Hepatocyte (in vitro differentiated cells): ENCODE measurements at regions not wholly inside any gene's neighbourhood (a gene's known extent, or its start where the extent isn't known, plus 50 kb on each side); places are given as distances from the start of the nearest gene placed in this dataset.

ENCODE experiments used
- DNase-seq: peaks from one replicate; pipeline ENCODE4 v3.0.0-alpha.2; 2016; ENCODE audit warnings: low spot score
- H2AFZ ChIP-seq: fragments of 200-600 bp; sonication (generic); 2 replicates; pipeline ENCODE4 v1.6.0; 2016; ENCODE audit warnings: antibody characterized with exemption, mild to moderate bottlenecking
- H3K27ac ChIP-seq: fragments of 200-600 bp; sonication (generic); 2 replicates; pipeline ENCODE4 v1.5.1; 2016; ENCODE audit warnings: mild to moderate bottlenecking
- H3K27me3 ChIP-seq: fragments of 200-600 bp; sonication (generic); 2 replicates; pipeline ENCODE4 v1.6.1; 2016
- H3K36me3 ChIP-seq: fragments of 200-600 bp; sonication (generic); replicated peaks from 2 replicates; pipeline ENCODE4 v1.5.1; 2016; ENCODE audit warnings: low read depth; ENCODE audit not compliant: insufficient read depth
- H3K4me1 ChIP-seq: fragments of 200-600 bp; sonication (generic); 2 replicates; pipeline ENCODE4 v1.5.1; 2016; ENCODE audit warnings: mild to moderate bottlenecking, moderate library complexity; ENCODE audit not compliant: insufficient read depth
- H3K4me2 ChIP-seq: fragments of 200-600 bp; sonication (generic); 2 replicates; pipeline ENCODE4 v1.6.0; 2016
- H3K4me3 ChIP-seq: fragments of 200-600 bp; sonication (generic); 2 replicates; pipeline ENCODE4 v1.5.1; 2016; ENCODE audit warnings: mild to moderate bottlenecking
- H3K79me2 ChIP-seq: fragments of 200-600 bp; sonication (generic); 2 replicates; pipeline ENCODE4 v1.6.0; 2017; ENCODE audit warnings: mild to moderate bottlenecking
- H3K9me2 ChIP-seq: fragments of 200-600 bp; sonication (generic); replicated peaks from 2 replicates; pipeline ENCODE4 v1.6.0; 2017; ENCODE audit warnings: mild to moderate bottlenecking; ENCODE audit not compliant: insufficient read depth
- H3K9me3 ChIP-seq: fragments of 200-600 bp; sonication (generic); 2 replicates; pipeline ENCODE4 v1.5.1; 2016; ENCODE audit warnings: low read depth, mild to moderate bottlenecking
- H4K20me1 ChIP-seq: fragments of 200-600 bp; sonication (generic); 2 replicates; pipeline ENCODE4 v1.6.0; 2016; ENCODE audit warnings: mild to moderate bottlenecking; ENCODE audit not compliant: insufficient read depth, poor library complexity, severe bottlenecking
- EZH2 ChIP-seq: fragments of 200-600 bp; sonication (generic); IDR thresholded peaks from 2 replicates; pipeline ENCODE4 v1.6.1; 2016; ENCODE audit warnings: antibody characterized with exemption, mild to moderate bottlenecking, borderline replicate concordance
- EZH2phosphoT487 ChIP-seq: fragments of 200-600 bp; sonication (generic); IDR thresholded peaks from one replicate; pipeline ENCODE4 v1.6.1; 2018; ENCODE audit warnings: antibody characterized with exemption, mild to moderate bottlenecking, low read depth, moderate library complexity; ENCODE audit not compliant: unreplicated experiment, severe bottlenecking
- WGBS: methylation state at CpG from one replicate; pipeline ENCODE4 v1.1.6; 2016; ENCODE audit warnings: low lambda C conversion rate; ENCODE audit errors: missing lambda C conversion rate; 5-methylcytosine and 5-hydroxymethylcytosine counted together
- TF ChIP-seq, protein P1 (sequence below): fragments of 200-600 bp; sonication (generic); IDR thresholded peaks from 2 replicates; pipeline ENCODE4 v1.5.1; 2016; ENCODE audit warnings: antibody characterized with exemption, mild to moderate bottlenecking; ENCODE audit not compliant: poor library complexity

- Histone ChIP-seq H2AFZ (no peak overlapping the region), H3K79me2 (no peaks in the 10 kb centered on the region), H4K20me1 (no peaks in the 10 kb centered on the region), H3K4me3 (no peak overlapping the region), H3K27ac (peak overlapping the region; percentile 32), H3K4me1 (peaks cover 6% of the 10 kb centered on the region), H3K9me3 (no peaks in the 10 kb centered on the region), H3K27me3 (no peaks in the 10 kb centered on the region), H3K36me3 (no peaks in the 10 kb centered on the region), H3K4me2 (no peak overlapping the region), H3K9me2 (no peaks in the 10 kb centered on the region)
- no peak for DNase-seq
- TF ChIP-seq EZH2, result no peak
- TF ChIP-seq, protein P1, sequence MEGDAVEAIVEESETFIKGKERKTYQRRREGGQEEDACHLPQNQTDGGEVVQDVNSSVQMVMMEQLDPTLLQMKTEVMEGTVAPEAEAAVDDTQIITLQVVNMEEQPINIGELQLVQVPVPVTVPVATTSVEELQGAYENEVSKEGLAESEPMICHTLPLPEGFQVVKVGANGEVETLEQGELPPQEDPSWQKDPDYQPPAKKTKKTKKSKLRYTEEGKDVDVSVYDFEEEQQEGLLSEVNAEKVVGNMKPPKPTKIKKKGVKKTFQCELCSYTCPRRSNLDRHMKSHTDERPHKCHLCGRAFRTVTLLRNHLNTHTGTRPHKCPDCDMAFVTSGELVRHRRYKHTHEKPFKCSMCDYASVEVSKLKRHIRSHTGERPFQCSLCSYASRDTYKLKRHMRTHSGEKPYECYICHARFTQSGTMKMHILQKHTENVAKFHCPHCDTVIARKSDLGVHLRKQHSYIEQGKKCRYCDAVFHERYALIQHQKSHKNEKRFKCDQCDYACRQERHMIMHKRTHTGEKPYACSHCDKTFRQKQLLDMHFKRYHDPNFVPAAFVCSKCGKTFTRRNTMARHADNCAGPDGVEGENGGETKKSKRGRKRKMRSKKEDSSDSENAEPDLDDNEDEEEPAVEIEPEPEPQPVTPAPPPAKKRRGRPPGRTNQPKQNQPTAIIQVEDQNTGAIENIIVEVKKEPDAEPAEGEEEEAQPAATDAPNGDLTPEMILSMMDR, result no peak
- TF ChIP-seq EZH2phosphoT487, result no peak
Measured at GRCh38 chr13:44040818-44041100, 161.1 kb downstream of the LACC1 start.

DNA sequence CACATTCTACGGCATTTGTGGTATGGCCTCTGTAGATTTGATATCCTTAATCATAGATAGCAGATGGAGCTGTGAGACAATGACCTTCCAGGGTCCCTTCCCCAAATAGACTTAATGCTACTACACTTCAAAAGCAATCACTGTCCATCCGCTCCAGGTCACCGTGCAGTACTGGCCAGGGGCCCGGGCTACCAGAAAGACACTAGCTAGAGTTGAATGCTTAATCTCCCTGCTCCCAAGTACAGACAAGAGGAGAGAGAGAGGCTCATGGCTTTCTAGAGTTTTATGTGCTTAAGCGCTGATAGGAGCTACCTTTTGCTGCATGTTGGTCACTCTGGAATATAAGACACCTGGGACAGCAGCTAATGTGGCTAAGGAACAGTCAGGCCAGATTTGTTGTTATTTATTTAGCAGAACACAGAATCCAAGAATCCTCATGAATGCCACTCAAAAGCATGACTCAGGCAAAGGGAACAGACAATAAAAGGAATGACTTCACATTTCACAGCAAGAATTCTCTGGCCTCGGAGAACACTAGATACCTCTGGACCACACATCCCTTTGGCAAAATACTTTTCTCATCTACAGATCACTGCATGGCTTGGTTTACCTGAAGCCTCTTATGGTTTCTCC, 165.0 kb downstream of the LACC1 start:
- H3K4me2 ChIP-seq, result no peak overlapping the region
- H3K9me3 ChIP-seq, result no peaks in the 10 kb centered on the region
- H3K36me3 ChIP-seq, result no peaks in the 10 kb centered on the region
- H3K27me3 ChIP-seq, result no peaks in the 10 kb centered on the region
- TF ChIP-seq EZH2 (no peak), EZH2phosphoT487 (no peak)
- TF ChIP-seq, protein P1, result no peak
- no peak overlapping the region for H3K4me3 ChIP-seq
- H3K27ac ChIP-seq, result no peak overlapping the region
- H3K9me2 ChIP-seq, result no peaks in the 10 kb centered on the region
- 84% methylated on average over 6 of the region's 6 CpGs for WGBS
- no peaks in the 10 kb centered on the region for H3K79me2 ChIP-seq
- DNase-seq, result no peak
- H4K20me1 ChIP-seq, result no peaks in the 10 kb centered on the region
- H3K4me1 ChIP-seq, result peaks cover 6% of the 10 kb centered on the region
- no peak overlapping the region for H2AFZ ChIP-seq

- H3K4me2 ChIP-seq, result no peak overlapping the region
- peaks cover 6% of the 10 kb centered on the region for H3K4me1 ChIP-seq
- no peak for TF ChIP-seq EZH2
- no peak for TF ChIP-seq EZH2phosphoT487
- TF ChIP-seq, protein P1, result no peak
- H3K4me3 ChIP-seq, result no peak overlapping the region
- no peaks in the 10 kb centered on the region for H3K79me2 ChIP-seq
- H3K27me3 ChIP-seq, result no peaks in the 10 kb centered on the region
- H3K9me2 ChIP-seq, result no peaks in the 10 kb centered on the region
- no peak overlapping the region for H3K27ac ChIP-seq
- H4K20me1 ChIP-seq, result no peaks in the 10 kb centered on the region
- no peaks in the 10 kb centered on the region for H3K36me3 ChIP-seq
- 95% methylated on average over 3 of the region's 3 CpGs for WGBS
- no peak for DNase-seq
- H3K9me3 ChIP-seq, result no peaks in the 10 kb centered on the region
- no peak overlapping the region for H2AFZ ChIP-seq
Measured at GRCh38 chr13:44045180-44045562, 165.5 kb downstream of the LACC1 start.

GRCh38 chr13:44046428-44046827, 166.7 kb downstream of the LACC1 start:
- Histone ChIP-seq H4K20me1 (no peaks in the 10 kb centered on the region), H3K4me1 (peaks cover 4% of the 10 kb centered on the region), H3K36me3 (no peaks in the 10 kb centered on the region), H3K79me2 (no peaks in the 10 kb centered on the region), H3K9me3 (no peaks in the 10 kb centered on the region), H3K4me3 (no peak overlapping the region), H3K27ac (no peak overlapping the region), H3K4me2 (no peak overlapping the region), H2AFZ (no peak overlapping the region), H3K9me2 (no peaks in the 10 kb centered on the region), H3K27me3 (no peaks in the 10 kb centered on the region)
- no peak for TF ChIP-seq EZH2phosphoT487
- no peak for TF ChIP-seq EZH2
- TF ChIP-seq, protein P1, result no peak
- no peak for DNase-seq
- 96% methylated on average over 5 of the region's 5 CpGs for WGBS
